ENCODE measurements at regions not wholly inside any gene's neighbourhood (a gene's known extent, or its start where the extent isn't known, plus 50 kb on each side); places are given as distances from the start of the nearest gene placed in this dataset.

DNA sequence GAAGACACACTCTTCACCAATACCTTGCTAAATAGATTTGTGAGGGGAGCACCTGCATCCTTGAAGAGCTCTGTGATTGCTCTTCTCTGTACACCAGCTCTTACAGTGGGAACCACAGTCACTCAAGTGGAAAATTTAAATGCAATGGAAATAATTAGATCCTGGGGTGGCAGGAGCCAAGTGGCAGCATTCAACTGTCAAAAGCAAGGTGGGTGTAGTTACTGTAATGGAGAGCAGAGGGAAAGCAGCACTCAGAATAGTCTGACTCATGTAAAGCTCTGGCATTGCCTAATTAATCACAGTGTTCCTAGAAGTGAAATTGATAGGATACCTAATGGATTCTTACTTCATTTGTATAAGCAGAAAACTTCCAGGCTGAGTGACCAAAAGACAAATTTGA lies 245.8 kb downstream of the KCNE4 start:
- TF ChIP-seq, protein P1, sequence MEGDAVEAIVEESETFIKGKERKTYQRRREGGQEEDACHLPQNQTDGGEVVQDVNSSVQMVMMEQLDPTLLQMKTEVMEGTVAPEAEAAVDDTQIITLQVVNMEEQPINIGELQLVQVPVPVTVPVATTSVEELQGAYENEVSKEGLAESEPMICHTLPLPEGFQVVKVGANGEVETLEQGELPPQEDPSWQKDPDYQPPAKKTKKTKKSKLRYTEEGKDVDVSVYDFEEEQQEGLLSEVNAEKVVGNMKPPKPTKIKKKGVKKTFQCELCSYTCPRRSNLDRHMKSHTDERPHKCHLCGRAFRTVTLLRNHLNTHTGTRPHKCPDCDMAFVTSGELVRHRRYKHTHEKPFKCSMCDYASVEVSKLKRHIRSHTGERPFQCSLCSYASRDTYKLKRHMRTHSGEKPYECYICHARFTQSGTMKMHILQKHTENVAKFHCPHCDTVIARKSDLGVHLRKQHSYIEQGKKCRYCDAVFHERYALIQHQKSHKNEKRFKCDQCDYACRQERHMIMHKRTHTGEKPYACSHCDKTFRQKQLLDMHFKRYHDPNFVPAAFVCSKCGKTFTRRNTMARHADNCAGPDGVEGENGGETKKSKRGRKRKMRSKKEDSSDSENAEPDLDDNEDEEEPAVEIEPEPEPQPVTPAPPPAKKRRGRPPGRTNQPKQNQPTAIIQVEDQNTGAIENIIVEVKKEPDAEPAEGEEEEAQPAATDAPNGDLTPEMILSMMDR (IDR thresholded peaks at IDR 0.05): no peak
- TF ChIP-seq EZH2 (IDR thresholded peaks at IDR 0.05; ENCODE audit: borderline replicate concordance, insufficient read depth, low read depth, low read length, poor library complexity, severe bottlenecking): no peak

Measured in B cell (primary cell).